Activated CD4-positive, CD25-positive, alpha-beta regulatory T cell treated with anti-CD3 and anti-CD28 coated beads, Interleukin-2, amount 50 U/mL, for 72 hours (primary cell): ENCODE measurements at regions not wholly inside any gene's neighbourhood (a gene's known extent, or its start where the extent isn't known, plus 50 kb on each side); places are given as distances from the start of the nearest gene placed in this dataset.

Source experiments
- DNase-seq: peaks from one replicate; pipeline ENCODE4 v3.0.0; 2021

- DNase-seq = no peak
These were observed 306.6 kb downstream of the MAF start for GRCh38 chr16:79293836-79294460.

GRCh38 chr16:79288066-79288465 lies 312.5 kb downstream of the MAF start:
- no peak for DNase-seq

- DNase-seq = no peak
These were observed 313.1 kb downstream of the MAF start for GRCh38 chr16:79287424-79287917.

GRCh38 chr16:79286646-79287423 lies 313.7 kb downstream of the MAF start:
- DNase-seq = no peak

GRCh38 chr16:79284766-79285165 lies 315.8 kb downstream of the MAF start:
- no peak for DNase-seq

GRCh38 chr16:79283578-79283977 lies 317.0 kb downstream of the MAF start:
- no peak for DNase-seq

- no peak for DNase-seq
These were observed 317.7 kb downstream of the MAF start for GRCh38 chr16:79282806-79283205.

- DNase-seq = peak; percentile 47
These were observed 322.0 kb downstream of the MAF start for GRCh38 chr16:79278506-79278905.

- DNase-seq = no peak
These were observed 324.0 kb downstream of the MAF start for GRCh38 chr16:79276501-79276900.

- DNase-seq = no peak
These were observed 326.3 kb downstream of the MAF start for GRCh38 chr16:79274264-79274663.

- DNase-seq = peak; percentile 62
These were observed 328.4 kb downstream of the MAF start for GRCh38 chr16:79272141-79272577.

GRCh38 chr16:79271583-79271982 lies 329.0 kb downstream of the MAF start:
- no peak for DNase-seq

GRCh38 chr16:79270011-79270410 lies 330.5 kb downstream of the MAF start:
- no peak for DNase-seq

GRCh38 chr16:79269211-79269863 lies 331.2 kb downstream of the MAF start:
- DNase-seq = peak; percentile 57

- DNase-seq = peak; percentile 45
These were observed 332.8 kb downstream of the MAF start for GRCh38 chr16:79267781-79268180.

- no peak for DNase-seq
These were observed 333.4 kb downstream of the MAF start for GRCh38 chr16:79267146-79267545.

GRCh38 chr16:79265701-79266100 lies 334.8 kb downstream of the MAF start:
- no peak for DNase-seq

GRCh38 chr16:79265196-79265595 lies 335.3 kb downstream of the MAF start:
- no peak for DNase-seq

- DNase-seq = no peak
These were observed 336.1 kb downstream of the MAF start for GRCh38 chr16:79264237-79265109.

GRCh38 chr16:79263425-79263824 lies 337.1 kb downstream of the MAF start:
- DNase-seq = no peak
